Inflammatory macrophage treated with lipopolysaccharide for 4 hours (primary cell): ENCODE measurements at regions not wholly inside any gene's neighbourhood (a gene's known extent, or its start where the extent isn't known, plus 50 kb on each side); places are given as distances from the start of the nearest gene placed in this dataset.

Experiments
- DNase-seq: peaks from one replicate; pipeline ENCODE4 v3.0.0-alpha.2; 2020

DNA sequence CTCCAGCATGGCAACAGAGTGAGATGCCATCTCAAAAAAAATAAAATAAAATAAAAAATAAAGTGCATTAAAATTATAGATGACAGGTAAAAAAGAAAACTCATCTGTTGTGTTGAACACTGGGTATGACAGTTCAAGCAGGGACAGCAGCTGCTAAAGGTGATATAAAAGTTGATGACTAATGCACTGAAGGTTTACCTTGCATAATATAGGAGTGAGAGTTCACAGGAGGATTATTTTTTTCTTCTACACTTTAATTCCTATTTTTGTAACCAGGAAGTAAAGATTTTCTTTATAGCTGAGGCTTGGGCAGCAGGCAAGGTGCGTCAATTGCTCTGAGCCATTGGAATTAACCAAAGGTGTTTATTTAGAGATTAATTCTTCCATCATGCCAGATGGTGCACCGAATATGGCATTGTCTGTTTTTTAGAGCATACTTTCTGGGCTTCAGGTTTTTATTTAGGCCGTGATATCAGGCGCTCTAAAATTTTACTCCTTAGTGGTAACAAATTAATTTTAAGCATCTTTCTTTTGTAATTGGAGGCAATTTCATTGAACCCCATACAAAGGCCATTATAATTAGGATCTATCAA is 337.0 kb upstream of the SLC10A2 start:
- DNase-seq = no peak

GRCh38 chr13:103395139-103395538 is 328.9 kb upstream of the SLC10A2 start:
- DNase-seq = no peak

DNA sequence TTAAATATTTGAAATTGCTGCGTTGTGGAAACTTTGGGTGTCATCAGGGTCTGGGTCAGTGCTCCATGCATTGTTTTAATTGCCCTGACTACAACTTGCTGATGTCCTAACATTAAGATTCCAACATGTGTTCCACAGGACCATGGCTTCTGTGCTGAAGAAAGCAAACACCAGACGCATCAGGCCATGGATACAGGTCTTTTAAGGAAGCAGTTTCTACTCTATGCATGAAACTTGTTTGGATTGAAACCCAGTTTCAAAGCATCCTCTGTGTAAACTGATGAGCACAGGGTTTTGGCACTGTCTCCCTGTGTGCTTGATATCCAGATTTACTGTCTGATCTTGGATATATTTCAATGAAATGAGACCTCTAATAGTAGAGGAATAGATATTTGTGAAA is 328.4 kb upstream of the SLC10A2 start:
- no peak for DNase-seq

DNA sequence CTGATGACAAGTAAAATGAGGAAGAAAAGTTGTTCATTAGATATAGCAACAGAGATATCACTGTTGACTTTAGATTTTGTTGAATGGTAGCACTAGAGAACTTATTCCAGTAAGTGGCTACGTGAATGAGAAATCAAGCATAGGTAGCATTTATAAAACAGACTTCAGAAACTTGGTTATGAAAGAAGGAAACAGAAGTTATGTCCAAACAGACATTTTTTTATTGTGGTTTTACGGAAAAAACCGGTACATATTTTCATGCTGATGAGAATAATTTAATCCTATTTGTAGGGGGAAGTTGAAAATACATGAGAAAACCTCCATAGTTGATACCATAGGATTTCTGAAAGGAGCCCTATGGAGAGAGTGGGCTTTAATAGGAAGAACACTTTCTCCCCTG is 325.7 kb upstream of the SLC10A2 start:
- DNase-seq = no peak

GRCh38 chr13:103388839-103389238 is 322.6 kb upstream of the SLC10A2 start:
- DNase-seq = no peak

GRCh38 chr13:103386341-103386740 is 320.1 kb upstream of the SLC10A2 start:
- DNase-seq = no peak

- DNase-seq = no peak
Observed at GRCh38 chr13:103373916-103374315, 307.7 kb upstream of the SLC10A2 start.

GRCh38 chr13:103371271-103371670 is 305.1 kb upstream of the SLC10A2 start:
- DNase-seq = no peak

DNA sequence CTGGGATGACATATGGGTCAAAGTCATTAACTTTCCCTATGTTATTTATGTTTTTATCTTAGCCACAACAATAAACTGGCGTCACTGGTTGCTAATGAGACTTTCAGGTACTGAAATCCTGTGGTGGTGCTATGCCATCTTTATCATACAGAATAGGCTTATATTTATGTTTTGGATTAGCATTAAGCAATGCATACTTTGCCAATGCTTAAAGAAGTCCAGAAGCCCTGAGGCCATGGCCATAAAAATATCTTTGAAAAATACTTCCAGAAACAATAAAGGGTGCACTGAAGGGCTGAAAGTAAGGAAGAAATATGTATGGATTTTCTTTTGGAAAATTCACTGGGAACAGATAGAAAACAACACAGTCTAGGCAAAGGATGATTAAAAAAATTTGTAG is 304.6 kb upstream of the SLC10A2 start:
- DNase-seq = no peak

DNA sequence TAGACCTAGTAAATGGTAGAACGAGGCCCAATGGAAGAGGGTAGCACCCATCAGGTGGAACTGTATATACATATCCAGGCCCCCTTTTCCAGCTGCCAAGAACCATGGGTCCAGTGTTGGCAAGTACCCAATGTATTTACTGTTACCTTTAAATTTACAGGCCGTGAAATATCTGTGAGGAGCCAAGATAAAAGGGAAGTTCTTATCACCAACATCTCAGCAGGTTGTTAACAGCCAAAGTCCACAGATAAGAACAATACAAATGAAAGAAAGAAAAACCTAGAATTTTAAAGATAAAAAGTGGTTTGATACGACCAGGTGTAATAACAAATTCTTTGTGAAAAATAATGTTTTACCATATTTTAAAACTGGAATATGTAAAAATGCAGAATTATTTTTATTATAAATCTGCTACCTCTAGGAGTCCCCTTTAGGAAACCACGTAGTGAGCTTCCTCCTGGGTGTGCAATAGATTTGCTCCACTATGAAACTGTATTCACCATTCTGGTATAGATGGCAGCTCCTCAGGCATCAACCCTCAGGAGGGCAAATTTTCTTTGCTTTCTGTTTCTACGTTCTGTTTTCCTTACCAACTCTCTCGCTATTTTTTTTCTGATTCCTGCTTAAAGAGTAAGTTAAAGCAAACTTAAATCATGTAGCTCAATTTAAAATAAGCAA is 292.2 kb upstream of the SLC10A2 start:
- DNase-seq = no peak

- DNase-seq = no peak
Observed at GRCh38 chr13:103356226-103356864, 290.1 kb upstream of the SLC10A2 start.

- DNase-seq = no peak
Observed at GRCh38 chr13:103354171-103354570, 288.0 kb upstream of the SLC10A2 start.

DNA sequence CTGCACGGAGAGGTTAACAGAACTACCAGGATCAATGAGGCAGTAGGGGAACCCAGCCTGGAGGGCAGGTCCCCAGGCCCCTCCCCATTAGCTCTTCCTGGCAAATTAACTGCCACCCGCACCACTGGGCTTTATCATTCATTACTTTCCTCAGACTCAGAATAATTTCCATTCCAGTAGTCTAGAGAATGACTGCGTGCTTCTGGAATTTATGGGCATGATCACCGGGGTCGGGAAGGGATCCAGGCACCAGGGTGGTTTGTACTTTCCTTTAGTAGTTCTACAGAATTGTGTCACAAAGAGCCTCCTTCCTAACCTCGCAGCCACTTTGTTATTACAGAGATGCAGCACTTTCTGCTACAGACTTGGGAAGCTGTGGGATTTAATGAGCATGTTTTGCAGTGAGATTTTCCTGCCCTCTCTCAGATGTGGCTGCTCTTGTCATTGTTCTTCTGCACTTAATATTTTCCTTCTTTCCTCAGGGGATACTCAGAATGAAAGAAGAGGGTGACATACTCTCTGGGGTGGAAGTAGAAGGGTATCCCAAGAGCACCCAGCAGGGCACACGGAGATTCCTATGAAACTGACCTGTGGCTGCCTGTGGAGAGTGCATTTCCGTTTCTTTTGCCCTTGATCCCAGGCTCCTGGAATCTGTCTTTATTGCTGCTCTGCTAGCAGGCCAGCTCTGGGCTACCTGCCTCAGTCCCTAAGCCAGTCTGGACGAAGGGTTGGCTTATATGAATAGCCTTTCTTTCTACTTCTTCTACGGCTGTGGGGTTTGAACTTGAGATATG is 285.0 kb upstream of the SLC10A2 start:
- DNase-seq = no peak

- DNase-seq = no peak
Observed at GRCh38 chr13:103350147-103350546, 283.9 kb upstream of the SLC10A2 start.

DNA sequence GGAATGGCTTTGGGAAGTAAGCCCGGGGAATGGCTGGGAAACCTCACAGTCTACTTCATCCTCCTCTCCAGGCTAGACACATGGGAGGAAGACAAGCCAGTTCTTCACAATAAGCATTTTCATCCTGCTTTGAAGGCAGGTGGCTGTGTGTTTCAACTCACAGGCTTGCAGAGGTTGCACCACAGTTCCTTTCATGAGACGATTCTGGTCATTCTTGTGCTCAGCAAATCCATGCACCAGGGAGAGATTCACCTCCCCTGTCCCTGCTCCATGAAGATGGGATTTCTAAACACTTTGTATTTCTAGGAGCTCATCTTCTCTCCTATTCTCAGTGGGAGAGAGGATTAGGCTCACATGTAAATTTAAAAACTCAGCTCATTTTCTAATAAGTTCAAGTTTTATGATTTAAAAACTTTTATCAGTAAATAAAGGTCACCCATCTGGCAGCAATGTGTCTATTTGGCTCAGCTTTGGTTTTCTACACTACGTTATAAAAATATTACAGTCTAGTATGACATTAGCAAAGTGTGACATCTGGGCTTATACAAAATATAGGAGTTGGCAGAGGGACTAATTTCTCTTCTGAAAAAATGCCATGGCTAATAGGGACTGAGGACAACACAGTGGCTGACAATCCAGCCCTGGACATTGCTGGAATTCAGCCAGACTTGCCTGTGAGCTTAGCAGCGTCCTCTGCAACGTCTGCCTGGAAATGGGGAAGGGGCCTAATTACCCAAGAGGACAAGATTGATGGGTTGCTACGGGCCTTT is 283.2 kb upstream of the SLC10A2 start:
- DNase-seq = no peak

DNA sequence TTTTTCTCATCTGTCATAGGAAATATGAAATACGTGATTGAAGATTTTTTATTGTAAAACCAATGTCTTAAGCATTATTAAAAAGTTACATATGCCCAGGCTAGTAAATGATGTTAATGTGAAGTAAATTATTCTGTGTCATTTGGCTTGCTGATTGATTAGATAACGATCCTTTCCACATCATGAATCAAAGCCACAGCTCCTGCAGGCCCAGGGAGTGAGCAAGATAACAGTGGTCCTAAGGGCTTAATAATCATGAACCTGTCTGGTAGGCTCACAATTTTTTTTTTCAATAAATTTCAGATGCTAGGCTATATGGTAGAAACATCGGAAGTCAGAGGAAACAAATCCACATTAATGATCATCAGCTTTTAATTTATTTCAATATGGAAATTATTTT is 269.0 kb upstream of the SLC10A2 start:
- DNase-seq = no peak

- no peak for DNase-seq
Observed at GRCh38 chr13:103331924-103332323, 265.7 kb upstream of the SLC10A2 start.

GRCh38 chr13:103328899-103329298 is 262.7 kb upstream of the SLC10A2 start:
- DNase-seq = no peak

DNA sequence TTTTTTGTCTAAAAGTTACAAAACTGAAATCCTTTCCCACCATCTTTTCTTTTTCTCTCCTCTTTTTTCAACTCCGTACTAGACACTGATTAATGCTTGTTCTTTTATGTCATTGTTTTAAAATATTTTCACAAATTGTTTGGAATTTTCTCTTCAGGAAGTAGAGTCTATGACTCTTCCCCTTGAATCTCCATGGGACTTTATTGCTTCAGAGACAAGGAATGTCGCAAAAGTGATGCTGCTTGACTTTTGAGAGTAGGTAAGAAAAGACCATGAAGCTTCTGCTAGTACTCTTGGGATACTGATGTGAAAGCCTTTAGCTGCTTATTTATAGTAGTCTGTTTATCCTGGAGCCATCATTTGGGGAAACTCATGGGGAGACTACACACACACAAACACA is 260.1 kb upstream of the SLC10A2 start:
- DNase-seq = no peak

GRCh38 chr13:103325672-103326071 is 259.5 kb upstream of the SLC10A2 start:
- DNase-seq = no peak

- no peak for DNase-seq
Observed at GRCh38 chr13:103324641-103325040, 258.4 kb upstream of the SLC10A2 start.

- DNase-seq = no peak
Observed at GRCh38 chr13:103315711-103316110, 249.5 kb upstream of the SLC10A2 start.

DNA sequence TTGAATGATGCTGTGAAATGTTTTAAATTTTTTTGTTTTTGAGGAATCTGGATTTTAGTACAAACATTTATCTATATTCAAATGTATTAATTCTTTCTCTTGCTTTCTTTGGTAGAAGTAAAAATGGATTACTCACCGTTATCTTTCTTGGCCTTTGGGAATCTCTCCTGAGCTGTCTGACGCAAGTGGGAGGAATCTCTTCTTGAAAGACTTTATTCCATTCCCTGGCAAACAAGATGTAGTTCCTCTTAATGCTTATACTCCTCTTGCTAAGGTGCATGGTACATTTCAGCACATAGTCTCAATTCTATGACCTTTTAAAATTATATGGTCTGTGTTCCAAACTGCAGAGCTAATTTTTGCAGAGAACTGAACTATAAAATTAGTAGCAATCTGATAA is 246.2 kb upstream of the SLC10A2 start:
- DNase-seq = no peak
